Femur (tissue), 1 donor: ENCODE measurements at regions not wholly inside any gene's neighbourhood (a gene's known extent, or its start where the extent isn't known, plus 50 kb on each side); places are given as distances from the start of the nearest gene placed in this dataset.

Source experiments
- DNase-seq: peaks from one replicate; pipeline ENCODE4 v3.0.0-alpha.2; 2017

GRCh38 chr11:127362754-127363308 lies 362.3 kb upstream of the KIRREL3 start:
- DNase-seq: no peak

- no peak for DNase-seq
Observed at GRCh38 chr11:127358160-127358559, 357.6 kb upstream of the KIRREL3 start.

GRCh38 chr11:127350476-127350875 lies 349.9 kb upstream of the KIRREL3 start:
- DNase-seq: no peak

GRCh38 chr11:127345819-127346459 lies 345.4 kb upstream of the KIRREL3 start:
- peak; percentile 45 for DNase-seq

- DNase-seq: no peak
Observed at GRCh38 chr11:127340438-127340837, 339.9 kb upstream of the KIRREL3 start.

GRCh38 chr11:127339376-127339775 lies 338.8 kb upstream of the KIRREL3 start:
- no peak for DNase-seq

- DNase-seq: no peak
Observed at GRCh38 chr11:127338380-127339259, 338.1 kb upstream of the KIRREL3 start.

- no peak for DNase-seq
Observed at GRCh38 chr11:127334466-127334865, 333.9 kb upstream of the KIRREL3 start.

GRCh38 chr11:127332896-127333295 lies 332.3 kb upstream of the KIRREL3 start:
- no peak for DNase-seq

- DNase-seq: no peak
Observed at GRCh38 chr11:127330044-127330443, 329.5 kb upstream of the KIRREL3 start.

GRCh38 chr11:127308291-127308690 lies 307.7 kb upstream of the KIRREL3 start:
- DNase-seq: no peak

GRCh38 chr11:127307700-127308099 lies 307.1 kb upstream of the KIRREL3 start:
- no peak for DNase-seq

GRCh38 chr11:127304634-127305033 lies 304.1 kb upstream of the KIRREL3 start:
- no peak for DNase-seq

GRCh38 chr11:127288926-127289325 lies 288.4 kb upstream of the KIRREL3 start:
- no peak for DNase-seq

- DNase-seq: no peak
Observed at GRCh38 chr11:127281534-127281933, 281.0 kb upstream of the KIRREL3 start.

- DNase-seq: peak; percentile 24
Observed at GRCh38 chr11:127275774-127276173, 275.2 kb upstream of the KIRREL3 start.

GRCh38 chr11:127274328-127274676 lies 273.7 kb upstream of the KIRREL3 start:
- no peak for DNase-seq

- no peak for DNase-seq
Observed at GRCh38 chr11:127273593-127274327, 273.2 kb upstream of the KIRREL3 start.

GRCh38 chr11:127270851-127271250 lies 270.3 kb upstream of the KIRREL3 start:
- DNase-seq: no peak

- no peak for DNase-seq
Observed at GRCh38 chr11:127269911-127270310, 269.3 kb upstream of the KIRREL3 start.

GRCh38 chr11:127268932-127269331 lies 268.4 kb upstream of the KIRREL3 start:
- no peak for DNase-seq

- DNase-seq: no peak
Observed at GRCh38 chr11:127268521-127268920, 268.0 kb upstream of the KIRREL3 start.

GRCh38 chr11:127259102-127259501 lies 258.5 kb upstream of the KIRREL3 start:
- no peak for DNase-seq
